GM19240 (cell line): ENCODE measurements at regions not wholly inside any gene's neighbourhood (a gene's known extent, or its start where the extent isn't known, plus 50 kb on each side); places are given as distances from the start of the nearest gene placed in this dataset.

Experiments
- DNase-seq: peaks from one replicate; pipeline ENCODE4 v3.0.0; 2011; ENCODE audit warnings: low spot score; ENCODE audit not compliant: insufficient read length

- DNase-seq = no peak
Observed at GRCh38 chrX:118167361-118167760, 50.8 kb upstream of the KLHL13 start.

GRCh38 chrX:118171356-118171755, 54.7 kb upstream of the KLHL13 start:
- DNase-seq = no peak

- no peak for DNase-seq
Observed at GRCh38 chrX:118174516-118175098, 58.0 kb upstream of the KLHL13 start.

- DNase-seq = no peak
Observed at GRCh38 chrX:118177708-118178107, 61.1 kb upstream of the KLHL13 start.

GRCh38 chrX:118178450-118178849, 61.8 kb upstream of the KLHL13 start:
- DNase-seq = no peak

GRCh38 chrX:118179161-118179560, 62.6 kb upstream of the KLHL13 start:
- no peak for DNase-seq

GRCh38 chrX:118179718-118180117, 63.1 kb upstream of the KLHL13 start:
- DNase-seq = no peak

- DNase-seq = no peak
Observed at GRCh38 chrX:118181030-118181429, 64.4 kb upstream of the KLHL13 start.

GRCh38 chrX:118182025-118182424, 65.4 kb upstream of the KLHL13 start:
- DNase-seq = no peak

GRCh38 chrX:118182681-118183080, 66.1 kb upstream of the KLHL13 start:
- DNase-seq = no peak

- DNase-seq = no peak
Observed at GRCh38 chrX:118183606-118184005, 67.0 kb upstream of the KLHL13 start.

- DNase-seq = no peak
Observed at GRCh38 chrX:118187100-118187499, 70.5 kb upstream of the KLHL13 start.

GRCh38 chrX:118189000-118189399, 72.4 kb upstream of the KLHL13 start:
- DNase-seq = no peak

- no peak for DNase-seq
Observed at GRCh38 chrX:118189628-118190027, 73.0 kb upstream of the KLHL13 start.

- DNase-seq = no peak
Observed at GRCh38 chrX:118197730-118198129, 81.1 kb upstream of the KLHL13 start.

- no peak for DNase-seq
Observed at GRCh38 chrX:118198577-118198976, 82.0 kb upstream of the KLHL13 start.

GRCh38 chrX:118199997-118200396, 83.4 kb upstream of the KLHL13 start:
- no peak for DNase-seq

- no peak for DNase-seq
Observed at GRCh38 chrX:118205421-118206395, 89.1 kb upstream of the KLHL13 start.

- DNase-seq = no peak
Observed at GRCh38 chrX:118207831-118208453, 91.3 kb upstream of the KLHL13 start.

- DNase-seq = no peak
Observed at GRCh38 chrX:118208481-118208880, 91.9 kb upstream of the KLHL13 start.

- no peak for DNase-seq
Observed at GRCh38 chrX:118211891-118212816, 95.5 kb upstream of the KLHL13 start.
